ENCODE measurements at regions not wholly inside any gene's neighbourhood (a gene's known extent, or its start where the extent isn't known, plus 50 kb on each side); places are given as distances from the start of the nearest gene placed in this dataset.

GRCh38 chr7:124460056-124460450, 305.5 kb downstream of the GPR37 start:
- Histone ChIP-seq H3K4me3 (ENCODE audit: extremely low read depth in 1 of 4, insufficient read depth in 2 of 4, low read depth in 3 of 4, low read length in 4 of 4) (no peak overlapping the region), H3K4me1 (replicated peaks in 1 of 4; ENCODE audit: control insufficient read depth in 3 of 4, insufficient read depth in 4 of 4, low read length in 3 of 4) (no peaks in the 10 kb centered on the region), H3K36me3 (ENCODE audit: control insufficient read depth in 2 of 4, insufficient read depth in 4 of 4, low read length in 3 of 4) (no peaks in the 10 kb centered on the region), H2BK5ac (ENCODE audit: low read depth, low read length) (no peak overlapping the region), H3K27ac (ENCODE audit: low read depth, low read length) (no peak overlapping the region), H3K79me2 (ENCODE audit: control insufficient read depth in 1 of 2, insufficient read depth in 2 of 2, low read length in 2 of 2) (no peaks in the 10 kb centered on the region), H3K4ac (replicated peaks; ENCODE audit: insufficient read length, low read depth, low read length) (no peak overlapping the region), H2BK120ac (replicated peaks; ENCODE audit: low read depth, low read length) (no peak overlapping the region), H4K20me1 (replicated peaks in 1 of 2; ENCODE audit: control insufficient read depth in 1 of 2, insufficient read depth in 2 of 2, low read length in 2 of 2) (no peaks in the 10 kb centered on the region), H3K14ac (ENCODE audit: insufficient read length) (no peak overlapping the region), H4K91ac (replicated peaks; ENCODE audit: insufficient read length, low read length) (no peak overlapping the region), H2AK5ac (ENCODE audit: low read depth, low read length) (no peak overlapping the region), H4K5ac (ENCODE audit: insufficient read length, low read depth, low read length) (no peak overlapping the region), H2BK20ac (ENCODE audit: low read length) (no peak overlapping the region), H3K9me3 (ENCODE audit: insufficient read depth in 2 of 2, low read depth in 1 of 2, low read length in 1 of 2) (no peaks in the 10 kb centered on the region), H3K4me2 (ENCODE audit: insufficient read depth in 1 of 2, low read depth in 2 of 2, low read length in 2 of 2) (no peak overlapping the region), H3K23ac (ENCODE audit: insufficient read length) (no peak overlapping the region), H3K9ac (replicated peaks in 1 of 4; ENCODE audit: extremely low read depth in 1 of 4, low read depth in 3 of 4, low read length in 3 of 4) (no peak overlapping the region), H3K23me2 (ENCODE audit: low read depth, low read length) (no peaks in the 10 kb centered on the region), H4K8ac (ENCODE audit: extremely low read depth, insufficient read depth, low read length) (no peak overlapping the region), H2AFZ (ENCODE audit: low read length) (no peak overlapping the region), H3K79me1 (ENCODE audit: low read depth, low read length) (no peaks in the 10 kb centered on the region), H2BK15ac (ENCODE audit: low read length) (no peak overlapping the region), H3K27me3 (replicated peaks in 1 of 4; ENCODE audit: control insufficient read depth in 3 of 4, extremely low read depth in 1 of 4, insufficient read depth in 3 of 4, low read length in 3 of 4) (no peaks in the 10 kb centered on the region), H2BK12ac (ENCODE audit: low read depth, low read length) (no peak overlapping the region), H3K56ac (replicated peaks; ENCODE audit: insufficient read length, low read depth, low read length) (no peak overlapping the region), H3K18ac (ENCODE audit: extremely low read depth, low read length) (no peak overlapping the region)
- CTCF ChIA-PET (ENCODE audit: partially characterized antibody), result interaction anchor here (0.7 to 1.6 kb wide), 7 partner anchors 11 to 661 kb away, joined by 3 to 8 read pairs (median 4); no protein-coding TSS in a partner anchor
- DNase-seq (ENCODE audit: low read depth in 1 of 2, low spot score in 2 of 2) (no peak), FAIRE-seq (no peak)
- TF ChIP-seq ATF3 (IDR thresholded peaks at IDR 0.05; ENCODE audit: insufficient read depth, low read depth, low read length) (no peak), RFX5 (IDR thresholded peaks at IDR 0.05; ENCODE audit: borderline replicate concordance, low read depth, low read length) (no peak), SAP30 (IDR thresholded peaks at IDR 0.05; ENCODE audit: insufficient read depth, insufficient replicate concordance, low read length) (no peak), CBX5 (IDR thresholded peaks at IDR 0.05; ENCODE audit: low read depth, low read length) (no peak), GABPA (IDR thresholded peaks at IDR 0.05; ENCODE audit: borderline replicate concordance, insufficient read depth, low read length) (no peak), CBX8 (IDR thresholded peaks at IDR 0.05; ENCODE audit: borderline replicate concordance, low read depth, low read length) (no peak), CHD1 (IDR thresholded peaks at IDR 0.05; ENCODE audit: low read depth, low read length) (no peak)
- WGBS, 2 experiments (ENCODE audit: extremely low coverage in 1 of 2, insufficient coverage in 1 of 2, insufficient read length in 1 of 2, insufficient replicate concordance in 2 of 2, low coverage in 1 of 2, low lambda C conversion rate in 2 of 2, missing lambda C conversion rate in 1 of 2), result 95% methylated on average over 1 of the region's 1 CpG; no CpG with 5 or more reads in 1 of the 2 experiments
- POLR2A ChIA-PET (ENCODE audit: partially characterized antibody), result no interaction called here
